ENCODE measurements at regions not wholly inside any gene's neighbourhood (a gene's known extent, or its start where the extent isn't known, plus 50 kb on each side); places are given as distances from the start of the nearest gene placed in this dataset.

GRCh38 chr7:28351450-28351849 is 60.9 kb upstream of the CREB5 start:
- Histone ChIP-seq H3K4me1 (ENCODE audit: insufficient read depth, low read length) (peaks cover 8% of the 10 kb centered on the region), H3K36me3 (ENCODE audit: insufficient read depth, low read length) (no peaks in the 10 kb centered on the region), H3K9me3 (ENCODE audit: control insufficient read depth, insufficient read depth, low read length) (no peaks in the 10 kb centered on the region), H3K9ac (ENCODE audit: low read depth, low read length) (no peak overlapping the region)

GRCh38 chr7:28354601-28355402 is 57.5 kb upstream of the CREB5 start:
- peaks cover 26% of the 10 kb centered on the region for H3K4me1 ChIP-seq (ENCODE audit: insufficient read depth, low read length)
- no peak overlapping the region for H3K9ac ChIP-seq (ENCODE audit: low read depth, low read length)
- H3K9me3 ChIP-seq (ENCODE audit: control insufficient read depth, insufficient read depth, low read length), result no peaks in the 10 kb centered on the region
- H3K36me3 ChIP-seq (ENCODE audit: insufficient read depth, low read length), result no peaks in the 10 kb centered on the region

GRCh38 chr7:28355635-28356319 is 56.5 kb upstream of the CREB5 start:
- Histone ChIP-seq H3K4me1 (ENCODE audit: insufficient read depth, low read length) (peaks cover 30% of the 10 kb centered on the region), H3K9ac (ENCODE audit: low read depth, low read length) (no peak overlapping the region), H3K36me3 (ENCODE audit: insufficient read depth, low read length) (no peaks in the 10 kb centered on the region), H3K9me3 (ENCODE audit: control insufficient read depth, insufficient read depth, low read length) (no peaks in the 10 kb centered on the region)

GRCh38 chr7:28356619-28357018 is 55.7 kb upstream of the CREB5 start:
- H3K9ac ChIP-seq (ENCODE audit: low read depth, low read length), result no peak overlapping the region
- peaks cover 36% of the 10 kb centered on the region for H3K4me1 ChIP-seq (ENCODE audit: insufficient read depth, low read length)
- no peaks in the 10 kb centered on the region for H3K36me3 ChIP-seq (ENCODE audit: insufficient read depth, low read length)
- H3K9me3 ChIP-seq (ENCODE audit: control insufficient read depth, insufficient read depth, low read length), result no peaks in the 10 kb centered on the region

GRCh38 chr7:28358423-28358868 is 53.9 kb upstream of the CREB5 start:
- Histone ChIP-seq H3K4me1 (ENCODE audit: insufficient read depth, low read length) (peaks cover 38% of the 10 kb centered on the region), H3K9ac (ENCODE audit: low read depth, low read length) (no peak overlapping the region), H3K9me3 (ENCODE audit: control insufficient read depth, insufficient read depth, low read length) (no peaks in the 10 kb centered on the region), H3K36me3 (ENCODE audit: insufficient read depth, low read length) (no peaks in the 10 kb centered on the region)

- Histone ChIP-seq H3K4me1 (ENCODE audit: insufficient read depth, low read length) (peaks cover 35% of the 10 kb centered on the region), H3K9me3 (ENCODE audit: control insufficient read depth, insufficient read depth, low read length) (peaks cover 6% of the 10 kb centered on the region; the same call in 1 of the 2 replicates), H3K36me3 (ENCODE audit: insufficient read depth, low read length) (no peaks in the 10 kb centered on the region), H3K9ac (ENCODE audit: low read depth, low read length) (no peak overlapping the region)
Observed at GRCh38 chr7:28360739-28361138, 51.6 kb upstream of the CREB5 start.

- H3K4me1 ChIP-seq (ENCODE audit: insufficient read depth, low read length), result peaks cover 31% of the 10 kb centered on the region
- H3K9ac ChIP-seq (ENCODE audit: low read depth, low read length), result no peak overlapping the region
- H3K9me3 ChIP-seq (ENCODE audit: control insufficient read depth, insufficient read depth, low read length), result peaks cover 6% of the 10 kb centered on the region; the same call in 1 of the 2 replicates
- H3K36me3 ChIP-seq (ENCODE audit: insufficient read depth, low read length), result no peaks in the 10 kb centered on the region
Observed at GRCh38 chr7:28361551-28361950, 50.8 kb upstream of the CREB5 start.

- no peaks in the 10 kb centered on the region for H3K36me3 ChIP-seq (ENCODE audit: insufficient read depth, low read length)
- peaks cover 6% of the 10 kb centered on the region; the same call in 1 of the 2 replicates for H3K9me3 ChIP-seq (ENCODE audit: control insufficient read depth, insufficient read depth, low read length)
- peaks cover 26% of the 10 kb centered on the region for H3K4me1 ChIP-seq (ENCODE audit: insufficient read depth, low read length)
- H3K9ac ChIP-seq (ENCODE audit: low read depth, low read length), result no peak overlapping the region
Observed at GRCh38 chr7:28362182-28362581, 50.1 kb upstream of the CREB5 start.

Data from ES-I3 (cell line).